Mesothelial cell of epicardium (in vitro differentiated cells): ENCODE measurements at regions not wholly inside any gene's neighbourhood (a gene's known extent, or its start where the extent isn't known, plus 50 kb on each side); places are given as distances from the start of the nearest gene placed in this dataset.

Experiments
- DNase-seq, 2 experiments: peaks; one replicate each; pipeline ENCODE4 v3.0.0; 2021; ENCODE audit warnings: low spot score in 2 of 2; ENCODE audit not compliant: unreplicated experiment in 2 of 2
- H3K27ac Mint-ChIP-seq: 2 replicates; pipeline ENCODE4 v1.8.0; 2021; ENCODE audit warnings: mixed read lengths
- H3K27me3 Mint-ChIP-seq: 2 replicates; pipeline ENCODE4 v1.8.0; 2021; ENCODE audit warnings: low read depth, mixed read lengths
- H3K36me3 Mint-ChIP-seq: 2 replicates; pipeline ENCODE4 v1.8.0; 2021; ENCODE audit warnings: mixed read lengths
- H3K4me1 Mint-ChIP-seq: 2 replicates; pipeline ENCODE4 v1.8.0; 2021; ENCODE audit warnings: mixed read lengths
- H3K4me3 Mint-ChIP-seq: 2 replicates; pipeline ENCODE4 v1.8.0; 2021; ENCODE audit warnings: mild to moderate bottlenecking, moderate library complexity, mixed read lengths
- H3K9me3 Mint-ChIP-seq: 2 replicates; pipeline ENCODE4 v1.8.0; 2021; ENCODE audit warnings: mixed read lengths
- TF ChIP-seq, protein P1 (sequence below): fragments of 200-600 bp; sonication (generic); IDR thresholded peaks from one replicate; pipeline ENCODE4 v1.5.0; 2021; ENCODE audit warnings: antibody characterized with exemption; ENCODE audit not compliant: unreplicated experiment

DNA sequence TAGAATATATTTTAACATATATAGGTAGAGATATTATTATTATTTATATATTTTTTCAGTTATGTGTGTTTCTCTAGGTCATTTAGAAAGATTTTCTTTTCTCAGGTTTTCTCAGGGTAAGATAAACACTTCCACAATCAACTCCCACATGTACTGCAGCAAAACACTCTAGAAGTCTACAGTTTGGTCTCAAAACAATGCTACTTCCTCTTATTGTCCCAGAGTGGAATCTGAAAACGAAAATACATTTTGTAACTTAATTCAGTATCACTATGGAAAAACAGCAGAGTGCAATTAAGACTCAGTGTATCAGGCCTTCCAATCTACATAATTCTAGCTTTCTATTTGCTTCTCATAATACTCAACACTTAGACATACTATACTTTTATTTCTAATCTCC, 190.1 kb upstream of the SLC35G4 start:
- Mint-ChIP-seq H3K27ac (no peak overlapping the region), H3K27me3 (no peaks in the 10 kb centered on the region), H3K9me3 (peaks cover 5% of the 10 kb centered on the region), H3K36me3 (no peaks in the 10 kb centered on the region), H3K4me3 (no peak overlapping the region), H3K4me1 (peaks cover 2% of the 10 kb centered on the region)
- TF ChIP-seq, protein P1, sequence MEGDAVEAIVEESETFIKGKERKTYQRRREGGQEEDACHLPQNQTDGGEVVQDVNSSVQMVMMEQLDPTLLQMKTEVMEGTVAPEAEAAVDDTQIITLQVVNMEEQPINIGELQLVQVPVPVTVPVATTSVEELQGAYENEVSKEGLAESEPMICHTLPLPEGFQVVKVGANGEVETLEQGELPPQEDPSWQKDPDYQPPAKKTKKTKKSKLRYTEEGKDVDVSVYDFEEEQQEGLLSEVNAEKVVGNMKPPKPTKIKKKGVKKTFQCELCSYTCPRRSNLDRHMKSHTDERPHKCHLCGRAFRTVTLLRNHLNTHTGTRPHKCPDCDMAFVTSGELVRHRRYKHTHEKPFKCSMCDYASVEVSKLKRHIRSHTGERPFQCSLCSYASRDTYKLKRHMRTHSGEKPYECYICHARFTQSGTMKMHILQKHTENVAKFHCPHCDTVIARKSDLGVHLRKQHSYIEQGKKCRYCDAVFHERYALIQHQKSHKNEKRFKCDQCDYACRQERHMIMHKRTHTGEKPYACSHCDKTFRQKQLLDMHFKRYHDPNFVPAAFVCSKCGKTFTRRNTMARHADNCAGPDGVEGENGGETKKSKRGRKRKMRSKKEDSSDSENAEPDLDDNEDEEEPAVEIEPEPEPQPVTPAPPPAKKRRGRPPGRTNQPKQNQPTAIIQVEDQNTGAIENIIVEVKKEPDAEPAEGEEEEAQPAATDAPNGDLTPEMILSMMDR = no peak
- DNase-seq = no peak

DNA sequence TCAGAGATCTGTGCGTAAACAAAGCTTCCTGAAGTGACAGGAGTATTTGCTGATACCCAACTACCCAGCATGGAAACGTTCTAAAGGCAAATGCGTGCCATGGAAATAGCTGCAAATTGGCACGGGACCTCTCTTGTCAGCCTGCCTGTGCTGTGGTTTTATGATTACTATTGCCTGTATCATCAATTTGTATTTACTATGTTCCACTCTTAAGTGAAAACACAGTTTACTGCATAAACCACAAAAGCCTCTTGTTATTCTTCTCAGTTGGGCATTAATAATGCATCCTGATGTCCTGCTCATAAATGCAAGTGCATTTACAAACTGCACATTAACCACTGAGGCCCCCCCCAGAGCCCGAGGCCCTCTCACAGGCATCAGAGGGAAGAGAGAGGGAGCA, 196.6 kb upstream of the SLC35G4 start:
- TF ChIP-seq, protein P1 = no peak
- Mint-ChIP-seq H3K36me3 (no peaks in the 10 kb centered on the region), H3K27ac (no peak overlapping the region), H3K9me3 (no peaks in the 10 kb centered on the region), H3K4me3 (no peak overlapping the region), H3K27me3 (no peaks in the 10 kb centered on the region), H3K4me1 (peaks cover 4% of the 10 kb centered on the region)
- DNase-seq = no peak

DNA sequence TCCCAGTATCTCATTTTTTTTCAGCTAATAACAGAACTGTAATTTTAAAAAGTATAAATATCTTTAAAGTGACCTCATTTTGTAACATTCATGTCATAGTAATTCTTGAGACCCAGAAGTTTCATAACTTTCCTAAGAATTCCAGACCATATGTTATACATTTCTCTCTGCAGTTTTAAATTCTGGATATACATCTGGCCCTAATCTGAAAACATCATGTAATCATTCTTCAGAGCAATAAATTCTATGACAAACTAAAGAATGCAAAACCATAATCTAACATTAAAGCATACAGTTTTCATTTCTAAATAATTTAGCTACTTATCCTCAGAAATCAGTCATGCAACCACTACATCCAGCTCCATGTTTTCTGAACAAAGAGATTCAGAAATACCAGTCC, 198.3 kb upstream of the SLC35G4 start:
- Mint-ChIP-seq H3K36me3 (no peaks in the 10 kb centered on the region), H3K27ac (peak overlapping the region; percentile 90), H3K4me1 (peaks cover 4% of the 10 kb centered on the region), H3K4me3 (no peak overlapping the region), H3K27me3 (no peaks in the 10 kb centered on the region), H3K9me3 (no peaks in the 10 kb centered on the region)
- TF ChIP-seq, protein P1 = no peak
- no peak for DNase-seq

DNA sequence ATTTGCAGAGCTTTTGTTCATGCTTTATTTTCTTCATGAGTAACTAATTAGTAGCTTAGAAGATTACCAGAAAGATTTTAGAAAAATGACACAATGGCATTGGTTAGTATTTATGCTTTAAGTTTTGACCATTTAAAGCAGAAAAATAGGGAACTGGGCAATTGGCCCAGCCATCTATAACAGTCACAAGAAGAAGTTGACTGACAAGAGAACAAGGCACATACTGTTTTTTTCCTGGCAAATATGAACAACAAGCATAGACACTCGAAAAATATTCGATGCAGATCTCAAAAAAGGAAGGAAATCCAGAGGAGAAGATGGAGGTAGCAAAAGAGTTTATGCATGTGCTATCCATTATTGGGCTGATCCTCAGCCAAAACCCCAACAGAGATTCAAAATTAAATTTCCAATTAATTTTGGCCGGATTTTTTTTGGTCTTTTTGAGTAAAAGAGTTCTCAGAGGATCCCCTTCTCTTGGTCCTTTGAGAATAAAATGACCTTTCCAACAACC, 200.8 kb upstream of the SLC35G4 start:
- H3K27ac Mint-ChIP-seq = no peak overlapping the region

DNA sequence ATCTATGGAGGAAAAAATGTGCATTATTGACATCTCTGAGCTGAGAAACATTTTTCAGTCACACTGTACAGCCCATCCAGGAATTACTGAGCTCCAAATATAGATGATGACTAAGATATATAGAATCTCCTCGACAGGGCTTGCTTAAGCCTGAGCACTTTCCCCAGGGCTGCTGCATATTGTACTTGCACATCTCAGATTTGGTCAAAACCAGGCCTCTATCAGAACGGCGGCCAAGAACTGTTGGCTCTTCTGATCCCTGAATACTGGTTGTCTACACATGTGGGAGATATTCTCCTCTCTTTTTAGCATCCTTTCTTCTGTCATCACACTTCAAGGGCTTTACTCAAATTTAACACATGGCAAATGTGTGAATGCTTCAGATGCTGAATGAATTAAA, 201.5 kb upstream of the SLC35G4 start:
- H3K36me3 Mint-ChIP-seq = no peaks in the 10 kb centered on the region
- H3K27me3 Mint-ChIP-seq = no peaks in the 10 kb centered on the region
- H3K4me3 Mint-ChIP-seq = no peak overlapping the region
- TF ChIP-seq, protein P1 = no peak
- H3K4me1 Mint-ChIP-seq = peaks cover 4% of the 10 kb centered on the region
- no peaks in the 10 kb centered on the region for H3K9me3 Mint-ChIP-seq
- H3K27ac Mint-ChIP-seq = no peak overlapping the region
- DNase-seq = no peak

More for the DNA sequence above, 200.8 kb upstream of the SLC35G4 start:
- no peaks in the 10 kb centered on the region for H3K9me3 Mint-ChIP-seq
- TF ChIP-seq, protein P1 = no peak
- no peaks in the 10 kb centered on the region for H3K27me3 Mint-ChIP-seq
- H3K4me1 Mint-ChIP-seq = peaks cover 4% of the 10 kb centered on the region
- DNase-seq = no peak
- no peaks in the 10 kb centered on the region for H3K36me3 Mint-ChIP-seq
- H3K4me3 Mint-ChIP-seq = no peak overlapping the region

DNA sequence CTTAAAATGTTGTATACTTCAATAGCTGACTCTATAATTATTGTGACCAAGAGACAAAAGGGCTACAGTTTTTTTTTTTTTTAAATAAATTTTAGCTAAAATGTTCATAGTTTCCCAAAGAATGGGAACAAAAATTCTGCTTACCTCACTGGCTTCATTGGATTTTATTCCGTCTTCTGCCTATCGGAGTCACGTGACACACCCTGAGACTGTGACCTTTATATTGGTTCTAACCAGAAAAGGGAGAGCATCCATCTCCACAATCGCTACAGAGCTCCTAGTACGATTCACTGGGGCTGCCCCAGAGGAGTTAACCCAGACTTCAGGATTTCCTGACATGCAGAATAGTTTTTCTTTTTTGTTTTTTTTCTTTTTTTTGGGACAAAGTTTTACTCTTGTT, 203.6 kb upstream of the SLC35G4 start:
- no peaks in the 10 kb centered on the region for H3K9me3 Mint-ChIP-seq
- DNase-seq = no peak

More for the DNA sequence above, 203.6 kb upstream of the SLC35G4 start:
- no peaks in the 10 kb centered on the region for H3K36me3 Mint-ChIP-seq
- H3K27ac Mint-ChIP-seq = no peak overlapping the region
- H3K27me3 Mint-ChIP-seq = no peaks in the 10 kb centered on the region
- H3K4me3 Mint-ChIP-seq = no peak overlapping the region
- TF ChIP-seq, protein P1 = no peak
- H3K4me1 Mint-ChIP-seq = no peaks in the 10 kb centered on the region
